ENCODE measurements at regions not wholly inside any gene's neighbourhood (a gene's known extent, or its start where the extent isn't known, plus 50 kb on each side); places are given as distances from the start of the nearest gene placed in this dataset.
"Not testable (repeated sequence)": the region's sequence is repeated elsewhere in the genome, so short reads cannot be mapped to it uniquely, and the experiment has no call there.

DNA sequence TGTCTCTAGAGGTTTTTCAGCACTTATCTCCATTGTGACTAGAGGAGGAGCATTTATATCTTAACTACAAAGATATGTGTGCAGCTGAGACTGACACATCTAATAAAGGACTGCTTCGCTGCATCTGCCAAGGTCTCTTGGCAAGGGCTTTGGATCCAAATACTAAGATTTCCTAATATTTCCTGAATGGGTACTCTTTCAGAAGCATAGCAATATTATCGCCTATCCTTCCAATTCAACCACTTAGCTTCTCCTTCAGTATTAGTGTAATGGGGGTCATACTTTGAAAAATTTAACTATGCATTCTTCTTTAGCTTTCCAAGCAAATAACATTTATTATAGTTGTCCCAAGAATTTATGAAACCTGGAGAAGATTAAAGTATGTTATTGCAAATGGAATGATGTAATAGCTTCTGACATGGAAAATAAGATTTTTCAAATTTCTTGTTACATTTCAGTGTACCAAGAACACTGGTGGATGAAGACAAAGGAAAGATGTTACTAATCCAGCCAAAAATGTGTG is 243.0 kb upstream of the PDE3A start:
- no peak for DNase-seq (ENCODE audit: low spot score)

DNA sequence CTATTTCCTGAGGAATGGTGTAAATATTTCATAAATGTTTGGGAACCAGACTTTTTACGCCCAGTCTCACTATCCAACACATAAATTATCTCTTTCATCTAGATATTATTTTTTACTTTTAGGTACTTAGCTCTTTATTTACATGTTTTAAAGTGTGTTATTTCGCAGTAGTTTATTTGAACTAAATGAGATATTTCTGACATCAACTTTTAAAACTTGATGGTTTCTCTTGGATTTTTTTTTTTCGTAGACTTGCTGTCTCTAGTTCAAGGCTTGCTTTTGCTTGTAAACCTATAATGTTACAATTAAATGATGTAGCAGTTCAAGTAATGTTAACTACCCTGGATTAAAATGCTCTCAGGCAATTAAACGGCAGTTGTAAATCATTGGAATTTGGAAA is 241.7 kb upstream of the PDE3A start:
- DNase-seq (ENCODE audit: low spot score), result no peak

DNA sequence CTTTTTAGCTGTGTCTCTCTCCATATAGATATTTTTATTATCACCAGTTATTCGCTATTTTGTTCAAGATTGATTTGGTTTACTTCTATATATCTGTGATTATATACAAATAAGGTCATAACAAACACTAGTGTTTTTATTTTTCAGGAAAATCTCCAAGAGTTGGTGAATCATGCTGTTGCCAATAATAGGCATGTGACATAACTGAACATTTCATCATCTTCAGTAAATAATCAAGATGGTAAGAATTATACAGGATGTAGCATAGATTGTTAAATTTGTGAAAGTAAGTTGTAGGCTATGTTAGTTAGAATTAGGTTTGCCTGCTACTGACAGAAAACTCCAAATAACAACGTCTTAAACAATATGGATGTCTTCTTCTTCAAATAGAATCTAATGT is 240.9 kb upstream of the PDE3A start:
- DNase-seq (ENCODE audit: low spot score), result no peak

DNA sequence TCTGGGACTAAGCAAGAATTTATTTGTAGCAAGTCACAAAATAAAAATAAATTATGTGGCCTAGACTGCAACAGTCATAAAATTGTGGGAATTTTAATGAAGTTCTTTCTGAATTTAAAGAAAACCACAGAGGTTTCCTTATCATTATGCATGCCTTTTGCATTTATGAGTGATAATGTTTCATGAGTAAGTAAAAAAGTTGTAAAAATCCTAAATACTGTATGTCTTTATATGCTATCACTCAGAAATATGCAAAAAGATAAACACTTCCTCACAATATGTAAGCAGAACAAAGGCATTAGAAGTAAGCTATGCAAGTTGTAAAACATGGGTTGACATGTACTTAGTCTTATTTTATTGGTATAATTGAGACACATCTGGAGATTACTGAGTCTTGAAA is 239.4 kb upstream of the PDE3A start:
- DNase-seq (ENCODE audit: low spot score), result no peak

DNA sequence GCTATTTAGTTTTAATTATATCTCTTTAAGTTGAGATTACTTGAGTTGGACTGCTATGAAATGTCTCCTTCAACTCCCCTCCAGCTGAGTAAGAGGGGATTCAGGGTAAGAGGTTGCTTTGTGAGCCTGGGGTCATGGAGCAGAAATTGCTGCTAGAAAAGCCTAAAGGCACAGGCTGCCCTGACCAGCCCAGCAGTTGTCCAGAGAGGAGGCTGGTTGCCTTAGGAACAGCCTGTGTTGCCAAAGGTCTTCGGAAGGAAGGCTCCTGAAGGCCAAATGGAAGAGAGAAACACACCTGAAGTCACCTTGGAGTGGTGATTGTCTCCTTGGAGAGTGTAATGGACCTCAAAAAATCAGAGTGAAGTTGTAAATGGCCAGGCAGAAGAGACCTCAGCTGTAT is 235.5 kb upstream of the PDE3A start:
- no peak for DNase-seq (ENCODE audit: low spot score)

DNA sequence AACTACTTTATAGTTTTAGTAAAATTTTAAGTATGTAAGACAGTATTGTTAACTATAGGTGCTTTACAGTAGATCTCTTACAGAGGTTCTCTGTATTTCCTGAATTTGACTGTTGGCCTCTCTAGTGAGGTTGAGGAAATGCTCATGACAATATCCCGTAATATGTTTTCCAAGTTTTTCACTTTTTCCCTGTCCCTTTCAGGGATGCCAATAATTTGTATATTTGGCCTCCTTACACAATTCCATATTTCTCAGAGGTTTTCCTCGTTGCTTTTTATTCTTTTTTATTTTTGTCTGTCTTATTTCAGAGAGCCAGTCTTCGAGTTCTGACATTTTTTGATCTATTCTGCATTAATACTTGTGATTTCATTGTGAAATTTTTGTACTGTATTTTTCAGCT is 233.7 kb upstream of the PDE3A start:
- no peak for DNase-seq (ENCODE audit: low spot score)

DNA sequence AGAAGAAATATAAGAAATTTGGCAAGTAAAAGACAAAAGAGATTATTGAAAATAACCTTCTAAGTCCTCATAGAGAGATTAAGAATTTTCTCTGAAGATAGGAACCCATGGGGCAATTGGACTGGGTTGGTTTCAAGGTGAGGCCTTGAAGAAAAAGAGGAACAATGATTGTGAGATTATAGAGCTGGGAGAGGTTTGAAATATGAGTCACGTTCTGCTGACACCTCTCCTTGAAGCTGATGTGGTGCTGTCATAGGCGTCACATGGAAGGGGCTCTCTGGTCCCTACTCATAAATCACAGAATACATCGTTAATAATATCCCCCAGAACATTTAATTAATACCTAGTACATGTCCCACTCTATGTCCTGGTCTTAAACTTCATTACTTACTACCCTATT is 227.6 kb upstream of the PDE3A start:
- no peak for DNase-seq (ENCODE audit: low spot score)

DNA sequence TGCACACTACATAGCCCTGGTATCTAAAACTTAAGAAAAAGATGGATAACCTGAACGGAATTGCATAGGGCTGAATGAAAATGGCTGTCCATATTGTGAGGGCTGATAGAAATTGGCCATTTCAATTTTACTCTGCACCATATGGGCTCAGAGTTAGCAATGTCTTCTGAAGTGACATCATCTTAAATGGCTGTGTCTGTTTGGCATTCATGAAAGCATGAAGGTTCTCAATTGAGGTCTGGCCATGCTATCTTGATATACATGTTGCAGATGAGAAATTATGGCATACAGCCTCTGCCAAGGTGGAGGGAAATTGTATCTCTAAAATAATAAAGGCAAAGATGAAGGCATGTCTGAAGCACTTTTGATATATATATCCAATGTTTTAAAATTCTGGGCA is 226.0 kb upstream of the PDE3A start:
- DNase-seq (ENCODE audit: low spot score), result no peak

DNA sequence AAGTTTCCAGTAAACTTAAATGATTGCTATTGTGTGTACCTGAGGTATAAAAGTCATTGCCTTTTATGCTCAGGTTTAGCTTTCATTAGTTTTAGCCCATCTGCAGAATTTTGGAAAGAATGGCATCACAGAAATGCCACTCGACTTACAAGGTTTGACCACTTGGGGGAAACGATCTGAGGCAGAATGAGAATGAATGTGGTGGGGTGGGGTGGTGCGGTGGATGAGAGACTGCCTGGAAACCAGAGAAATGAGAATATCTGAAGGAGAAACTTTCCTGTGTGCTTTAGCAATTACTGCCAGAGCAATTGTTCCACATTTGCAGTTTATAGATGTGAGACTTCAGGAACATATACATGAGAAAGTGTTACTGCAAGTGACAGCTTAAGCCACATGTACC is 225.4 kb upstream of the PDE3A start:
- no peak for DNase-seq (ENCODE audit: low spot score)

DNA sequence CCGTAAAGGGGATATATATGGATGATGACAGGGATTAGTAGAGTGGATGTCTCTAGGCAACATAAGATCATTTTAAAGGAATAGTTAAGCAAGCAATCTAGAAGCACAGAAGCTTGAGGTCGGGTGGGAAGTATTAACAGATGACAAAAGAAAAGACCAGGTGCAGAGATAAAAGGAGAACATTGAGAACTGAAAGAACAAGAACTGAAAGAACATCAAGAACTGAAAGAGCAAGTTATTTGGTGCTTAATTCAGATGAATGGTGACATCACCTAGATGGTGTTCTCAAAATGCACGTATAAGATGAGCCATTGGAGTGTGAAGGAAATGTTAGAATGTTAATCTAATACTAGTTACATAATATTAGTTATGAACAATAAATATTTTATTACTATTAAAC is 224.0 kb upstream of the PDE3A start:
- no peak for DNase-seq (ENCODE audit: low spot score)

DNA sequence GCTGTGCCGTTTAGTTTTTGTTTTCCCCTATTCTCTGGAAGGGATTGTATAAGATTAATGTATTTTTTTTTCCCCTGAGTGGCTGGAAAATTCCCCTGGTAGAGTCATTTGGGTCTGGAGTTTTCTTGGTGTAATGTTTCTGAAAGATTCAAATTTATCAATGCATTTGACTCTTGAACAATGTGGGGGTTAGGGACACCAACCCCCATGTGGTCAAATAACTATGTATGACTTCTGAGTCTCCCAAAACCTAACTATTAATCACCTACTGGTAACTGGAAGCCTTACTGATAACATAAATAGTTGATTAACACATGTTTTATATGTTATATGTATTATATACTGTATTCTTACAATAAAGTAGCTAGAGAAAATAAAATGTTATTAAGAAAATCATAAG is 220.1 kb upstream of the PDE3A start:
- no peak for DNase-seq (ENCODE audit: low spot score)

DNA sequence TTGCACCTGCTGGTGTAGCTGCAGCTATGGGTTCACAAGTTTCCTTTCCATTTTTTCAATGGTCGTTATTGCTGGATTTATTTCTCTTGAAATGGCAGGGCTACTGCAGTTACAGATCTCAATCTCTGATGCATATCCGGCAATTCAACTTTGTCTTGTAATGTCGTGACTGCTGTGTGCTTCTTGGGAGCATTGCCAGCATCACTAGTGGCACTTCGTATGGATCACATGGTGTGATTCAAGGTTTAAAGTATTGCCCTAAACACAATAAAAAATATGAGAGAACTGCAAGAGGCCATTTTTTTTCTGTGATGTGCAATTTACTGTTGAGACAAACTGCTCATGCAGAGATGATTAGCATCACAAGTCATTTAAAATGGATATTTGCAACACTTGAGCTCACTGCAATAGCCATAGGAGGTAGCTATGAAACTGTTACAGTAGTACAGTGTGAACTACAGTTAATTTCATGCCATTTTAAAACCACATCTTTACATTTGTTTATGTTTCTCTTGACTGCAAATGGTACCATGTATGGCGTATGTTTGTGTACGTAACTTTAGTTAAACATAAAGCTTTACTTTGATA is 217.4 kb upstream of the PDE3A start:
- DNase-seq (ENCODE audit: low spot score), result no peak

DNA sequence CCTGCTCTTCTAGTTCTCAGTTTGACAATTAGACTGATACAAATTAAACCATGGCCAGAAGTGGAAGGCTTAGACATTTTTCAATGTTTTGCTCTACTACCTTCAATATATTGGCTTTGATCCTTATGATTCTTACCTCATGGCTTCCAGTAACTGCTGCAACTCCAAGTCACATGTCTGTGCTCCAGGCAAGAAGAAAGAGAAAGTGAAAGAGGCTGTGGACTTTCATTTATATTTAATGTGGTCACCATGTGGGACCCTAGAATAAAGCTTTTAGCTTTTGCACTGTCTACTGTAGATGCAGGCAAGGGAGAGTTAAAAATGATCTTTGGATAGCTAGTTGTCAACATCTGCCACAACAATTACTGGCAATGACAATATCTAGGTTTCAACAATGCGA is 214.3 kb upstream of the PDE3A start:
- DNase-seq (ENCODE audit: low spot score), result no peak

DNA sequence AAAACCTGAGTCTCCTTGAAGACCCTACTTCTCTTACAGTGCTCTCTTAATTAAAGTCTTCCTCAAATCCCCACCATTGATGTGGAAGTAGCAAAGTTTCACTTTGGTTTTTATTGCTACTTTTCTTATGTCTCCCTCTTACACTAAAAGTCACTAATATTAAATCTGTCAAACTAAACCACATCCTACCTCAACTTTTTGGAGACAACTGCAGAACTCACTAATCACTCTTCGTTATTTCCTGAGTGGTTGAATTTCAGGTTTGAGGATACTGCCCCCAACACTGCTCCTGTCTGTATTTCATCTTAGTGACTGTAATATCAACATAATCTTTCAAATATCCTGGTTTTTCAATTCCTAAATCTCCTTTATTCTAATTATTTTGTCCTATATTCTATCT is 213.0 kb upstream of the PDE3A start:
- DNase-seq (ENCODE audit: low spot score), result no peak

DNA sequence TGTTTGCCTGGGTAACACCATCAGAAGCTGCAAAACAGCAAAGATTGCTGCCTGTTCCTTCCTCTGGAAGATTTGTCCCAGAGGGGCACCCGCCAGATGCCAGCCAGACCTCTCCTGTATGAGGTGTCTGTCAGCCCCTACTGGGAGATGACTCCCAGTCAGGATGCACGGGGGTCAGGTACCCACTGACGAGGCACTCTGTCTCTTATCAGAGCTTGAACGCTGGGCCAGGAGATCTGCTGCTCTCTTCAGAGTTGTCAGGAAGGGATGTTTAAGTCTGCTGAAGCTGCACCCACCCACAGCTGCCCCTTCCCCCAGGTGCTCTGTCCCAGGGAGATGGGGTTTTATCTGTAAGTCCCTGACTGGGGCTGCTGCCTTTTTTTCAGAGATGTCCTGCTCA is 207.4 kb upstream of the PDE3A start:
- not testable (repeated sequence) for DNase-seq (ENCODE audit: low spot score)

DNA sequence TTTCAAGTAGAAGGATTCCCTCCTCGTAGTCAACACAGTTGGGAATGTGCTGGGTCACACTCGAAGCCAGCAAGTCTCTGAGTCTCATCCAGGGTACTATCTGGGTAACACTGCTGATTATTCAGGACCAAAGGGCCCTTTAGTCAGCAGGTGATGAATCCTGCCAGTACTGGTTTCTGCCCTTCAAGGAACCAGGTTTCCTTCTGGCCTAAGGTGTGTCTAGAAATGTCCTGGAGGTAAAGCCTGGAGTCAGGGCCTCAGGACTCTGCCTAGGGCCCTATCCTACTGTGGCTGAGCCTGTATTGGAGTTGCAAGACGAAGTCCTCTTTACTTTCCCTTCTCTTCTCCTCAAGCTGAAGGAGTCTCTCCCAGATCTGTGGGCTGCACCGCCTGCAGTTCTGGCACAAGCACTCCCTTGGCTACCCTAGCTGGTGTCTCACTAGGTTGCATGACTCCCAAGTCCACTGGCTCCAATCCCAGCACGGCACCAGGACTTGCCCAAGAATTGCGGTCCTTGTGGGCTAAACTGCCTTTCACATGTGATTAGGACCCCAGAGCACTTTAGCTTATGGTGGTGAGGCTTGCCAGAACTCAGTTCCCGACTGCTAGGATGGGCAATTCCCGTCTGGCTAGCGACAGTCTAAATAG is 193.7 kb upstream of the PDE3A start:
- DNase-seq (ENCODE audit: low spot score), result no peak

DNA sequence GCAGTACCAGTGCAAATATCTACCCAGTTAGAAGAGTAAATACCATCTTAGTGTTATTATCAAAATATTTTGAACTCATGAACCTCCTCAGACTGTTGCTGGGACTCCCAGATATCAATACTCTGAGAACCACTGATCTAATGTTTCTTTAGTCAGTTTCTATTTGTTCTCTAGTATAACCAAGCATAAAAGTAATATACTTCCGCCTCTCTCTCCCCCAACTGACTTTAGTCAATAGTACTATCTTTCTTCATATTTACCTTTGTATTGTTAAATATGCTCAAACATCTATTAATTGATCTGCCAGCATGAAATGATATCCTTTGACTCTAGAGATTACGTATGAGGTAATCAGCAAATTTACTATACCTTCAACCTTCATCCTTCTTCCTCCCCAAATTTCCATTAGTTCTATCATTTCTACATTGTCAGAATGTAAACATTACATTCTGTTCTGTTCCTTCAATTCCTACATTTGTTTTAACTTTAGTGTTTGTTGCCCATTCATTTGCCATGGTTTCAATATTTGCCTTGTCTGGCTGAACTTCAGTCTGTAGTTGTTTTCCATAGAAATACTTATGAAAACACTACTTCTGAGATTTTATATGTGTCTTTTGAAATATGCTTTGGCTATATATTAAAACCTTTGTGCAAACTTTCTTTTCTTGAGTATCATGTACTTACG is 192.5 kb upstream of the PDE3A start:
- no peak for DNase-seq (ENCODE audit: low spot score)

DNA sequence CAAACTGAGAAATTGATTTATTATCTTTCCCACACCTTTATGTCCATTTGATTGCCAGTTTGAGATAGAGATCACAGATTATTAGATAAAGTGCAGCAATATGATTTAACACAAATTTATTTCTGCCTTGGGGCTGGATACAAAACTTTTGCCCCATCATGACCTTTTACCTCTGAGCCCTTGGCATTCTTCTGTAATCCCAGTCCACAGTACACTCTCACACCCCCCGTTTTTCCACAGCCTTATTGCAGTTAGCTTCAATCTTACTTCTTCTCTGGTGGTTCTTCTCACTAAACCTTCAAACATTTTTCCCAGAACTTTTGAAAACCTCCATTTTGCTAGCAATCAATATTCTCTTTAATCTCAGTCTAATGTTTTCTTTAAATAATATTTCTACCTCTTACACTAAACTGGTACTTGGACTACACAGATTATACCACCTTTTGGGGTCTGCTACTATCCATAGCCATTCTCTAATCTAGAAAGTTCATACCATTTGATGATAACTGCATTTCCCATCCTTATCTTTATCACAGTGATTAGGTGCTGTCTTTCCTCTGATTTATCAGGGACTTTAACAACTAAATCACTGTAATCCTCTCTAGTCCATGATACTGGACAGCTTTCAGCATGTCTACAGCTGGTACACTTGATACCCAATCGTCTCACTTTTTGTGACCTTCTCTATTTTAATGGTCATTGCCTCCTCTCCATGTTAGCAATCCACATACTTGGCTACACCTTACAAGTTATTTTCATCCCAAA is 186.7 kb upstream of the PDE3A start:
- no peak for DNase-seq (ENCODE audit: low spot score)

DNA sequence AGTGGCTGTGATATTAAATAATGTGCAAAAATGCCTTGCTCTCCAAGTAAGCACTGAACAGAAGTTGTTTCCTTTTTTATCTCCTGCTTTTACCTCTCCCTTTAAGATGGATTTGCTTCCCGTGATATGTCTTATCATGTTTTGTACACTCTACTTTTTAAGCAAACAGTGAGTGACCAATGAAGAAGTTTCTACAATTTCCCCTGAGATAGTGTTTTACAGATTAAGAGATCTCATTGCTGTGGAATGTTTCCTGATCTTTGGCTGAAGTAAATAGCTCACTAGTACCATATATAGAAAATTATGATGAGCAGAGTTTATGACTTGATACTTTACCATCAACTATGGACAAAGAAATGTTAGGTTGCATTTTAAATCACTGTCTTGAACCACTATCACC is 184.8 kb upstream of the PDE3A start:
- no peak for DNase-seq (ENCODE audit: low spot score)

DNA sequence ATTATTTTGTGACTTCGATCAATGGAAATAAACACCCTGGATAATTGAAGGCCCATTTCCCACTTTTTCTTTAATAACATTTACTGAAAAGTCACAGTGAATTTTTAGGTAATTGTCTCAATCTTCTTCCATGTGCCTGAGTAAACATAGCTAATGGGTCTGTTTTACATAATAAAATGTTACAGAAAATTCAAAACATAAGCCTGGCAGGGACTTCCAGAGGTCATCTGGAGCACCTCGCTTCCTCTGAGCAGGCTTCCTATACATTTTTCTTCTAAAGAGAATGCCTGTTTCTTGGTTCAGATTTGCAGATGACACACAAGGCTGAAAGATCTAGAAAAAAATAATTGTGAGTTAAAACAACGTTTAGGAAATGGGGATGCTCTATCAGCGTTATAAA is 183.8 kb upstream of the PDE3A start:
- no peak for DNase-seq (ENCODE audit: low spot score)

DNA sequence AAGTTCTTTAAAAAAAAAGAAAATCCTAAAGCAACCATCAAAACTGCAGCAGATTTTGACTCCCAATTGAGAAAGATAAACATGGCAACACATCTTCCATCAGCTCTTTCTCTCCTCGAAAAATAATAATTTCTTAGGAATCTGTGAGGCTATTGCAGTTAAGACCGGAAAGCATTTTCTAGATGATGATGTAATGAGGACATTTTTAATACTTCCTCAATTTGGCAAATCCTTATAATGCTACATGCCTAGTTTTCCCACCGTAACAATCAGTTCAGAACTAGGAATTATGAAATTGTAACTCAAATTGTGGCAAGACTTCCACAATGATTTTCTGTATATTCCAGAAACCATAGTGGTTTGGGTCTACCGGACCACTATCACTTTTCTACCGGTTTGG is 180.9 kb upstream of the PDE3A start:
- DNase-seq (ENCODE audit: low spot score), result no peak

DNA sequence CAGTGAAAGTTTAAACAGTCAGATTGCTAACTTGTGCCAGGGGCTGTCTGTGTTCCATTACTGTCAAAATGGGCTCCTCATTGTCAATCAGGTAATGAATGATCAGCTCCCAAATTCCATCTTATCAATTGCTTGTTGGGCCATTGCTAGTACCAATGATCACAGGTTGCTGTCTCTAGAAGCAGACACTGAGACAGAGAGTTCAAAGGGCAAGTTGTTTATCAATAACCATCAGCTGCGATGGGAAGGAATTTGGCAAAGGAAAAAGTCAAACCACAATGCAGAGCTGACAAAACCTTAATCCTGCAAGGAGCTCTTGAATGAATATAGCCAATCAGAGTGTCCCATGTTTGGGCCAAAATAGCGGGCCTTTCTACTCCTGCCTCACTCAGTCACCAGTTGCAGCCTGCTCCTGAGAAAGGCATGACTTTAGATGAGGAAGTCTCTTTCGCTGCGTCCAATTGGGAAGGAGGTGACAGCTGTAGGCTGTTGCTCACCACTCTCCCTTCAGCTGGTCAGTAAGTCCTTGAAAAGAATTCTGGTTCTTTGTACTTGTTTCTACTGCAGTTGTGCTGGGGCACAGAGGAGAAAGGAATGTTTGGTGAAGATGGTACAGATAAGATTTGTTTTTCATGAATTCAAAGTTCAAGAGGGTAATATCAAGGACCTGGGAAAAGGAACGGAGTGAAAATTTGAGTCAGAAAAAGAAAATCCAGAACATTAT is 179.2 kb upstream of the PDE3A start:
- no peak for DNase-seq (ENCODE audit: low spot score)
